ENCODE measurements at regions not wholly inside any gene's neighbourhood (a gene's known extent, or its start where the extent isn't known, plus 50 kb on each side); places are given as distances from the start of the nearest gene placed in this dataset.

- no peak for DNase-seq
Observed at GRCh38 chr14:71463807-71464206, 468.4 kb upstream of the RGS6 start.

DNA sequence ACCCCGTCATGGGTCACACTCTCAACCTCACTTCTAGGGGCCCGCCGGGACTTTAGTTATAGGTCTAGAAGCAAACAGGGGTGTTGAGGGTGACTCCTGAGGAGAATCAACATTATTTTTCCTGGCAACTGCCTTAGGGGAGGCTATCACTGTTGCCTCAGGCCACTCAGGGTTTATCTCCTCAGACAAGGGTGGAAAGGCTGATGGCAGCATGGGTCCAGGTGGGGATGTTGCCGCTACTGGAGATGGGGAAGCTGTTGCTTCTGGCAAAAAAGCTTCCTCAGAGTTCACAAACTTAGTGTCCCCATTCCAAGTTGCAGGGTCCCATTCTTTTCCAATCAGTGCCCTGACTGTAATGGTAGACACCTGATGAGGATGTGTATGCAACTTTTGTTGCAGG lies 467.4 kb upstream of the RGS6 start:
- DNase-seq, result no peak

- no peak for DNase-seq
Observed at GRCh38 chr14:71465316-71465715, 466.9 kb upstream of the RGS6 start.

- peak in 1 of 51 donors; percentile 18 for DNase-seq
Observed at GRCh38 chr14:71466251-71466650, 466.0 kb upstream of the RGS6 start.

DNA sequence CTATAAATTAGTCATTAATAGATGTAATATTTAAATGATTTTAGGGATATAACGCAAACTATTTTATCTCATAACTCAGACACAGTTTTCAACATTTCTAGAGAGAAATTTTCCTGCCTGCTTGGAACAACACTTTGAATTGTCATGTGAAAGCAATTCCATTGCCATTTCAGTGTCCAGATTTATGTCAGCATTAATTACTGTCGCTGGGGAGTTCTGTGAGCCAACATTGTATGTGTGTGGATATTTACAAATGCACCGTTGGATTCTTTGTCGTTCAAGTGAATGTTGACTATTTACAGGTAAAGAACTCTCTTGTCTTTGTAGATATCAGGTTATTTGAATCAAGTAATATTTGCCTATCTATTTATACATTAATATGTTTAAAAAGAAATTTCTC lies 465.3 kb upstream of the RGS6 start:
- peak in 2 of 51 donors; percentile 19 to 24 for DNase-seq

GRCh38 chr14:71467361-71467811 lies 464.8 kb upstream of the RGS6 start:
- no peak for DNase-seq

GRCh38 chr14:71468701-71469100 lies 463.5 kb upstream of the RGS6 start:
- peak in 1 of 51 donors; percentile 38 for DNase-seq

- no peak for DNase-seq
Observed at GRCh38 chr14:71469643-71470335, 462.4 kb upstream of the RGS6 start.

GRCh38 chr14:71471634-71472355 lies 460.4 kb upstream of the RGS6 start:
- no peak for DNase-seq

DNA sequence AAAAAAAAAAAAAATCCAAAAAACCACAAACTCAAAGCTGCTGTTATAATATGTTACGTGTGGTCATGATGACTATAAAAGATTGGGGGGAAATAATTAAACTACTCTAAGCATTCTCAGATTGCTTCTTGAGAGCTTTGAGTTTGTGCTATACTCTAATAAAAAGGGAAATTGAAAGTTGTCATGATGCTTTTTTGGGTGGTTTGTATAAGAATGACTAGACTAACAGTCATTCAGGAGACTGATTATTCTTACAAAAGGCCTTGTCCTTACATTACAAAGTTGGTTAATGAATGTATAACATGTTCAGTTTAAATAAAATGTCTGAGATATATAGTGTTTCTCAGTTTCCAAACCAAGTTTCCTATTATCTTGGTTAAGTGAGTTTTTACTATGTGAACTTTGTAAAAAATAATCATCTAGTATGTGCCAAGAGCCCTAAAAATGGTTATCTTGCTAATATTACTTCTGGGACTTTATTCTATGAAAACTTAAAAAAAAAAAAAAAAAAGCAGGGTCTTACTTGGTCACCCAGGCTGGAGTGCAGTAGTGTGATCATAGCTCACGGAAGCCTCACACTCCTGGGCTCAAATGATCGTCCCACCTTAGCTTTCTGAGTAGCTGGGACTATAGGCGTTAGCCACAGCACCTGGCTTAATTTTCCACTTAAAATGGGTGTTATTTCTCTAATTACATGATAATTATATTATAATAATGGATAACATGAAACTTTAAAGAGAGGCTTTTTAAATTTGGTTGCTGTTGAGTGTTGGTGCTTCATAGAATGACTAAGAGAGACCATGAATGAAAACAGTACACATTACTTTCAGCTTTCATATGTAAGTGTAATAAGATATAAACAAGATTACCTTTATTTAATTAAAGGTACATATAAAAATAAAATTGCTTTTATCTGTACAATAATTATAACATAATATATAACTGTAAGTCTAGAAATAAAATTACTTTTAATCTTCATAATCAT lies 459.6 kb upstream of the RGS6 start:
- no peak for DNase-seq

GRCh38 chr14:71473843-71474242 lies 458.4 kb upstream of the RGS6 start:
- no peak for DNase-seq

- no peak for DNase-seq
Observed at GRCh38 chr14:71474301-71475265, 457.6 kb upstream of the RGS6 start.

DNA sequence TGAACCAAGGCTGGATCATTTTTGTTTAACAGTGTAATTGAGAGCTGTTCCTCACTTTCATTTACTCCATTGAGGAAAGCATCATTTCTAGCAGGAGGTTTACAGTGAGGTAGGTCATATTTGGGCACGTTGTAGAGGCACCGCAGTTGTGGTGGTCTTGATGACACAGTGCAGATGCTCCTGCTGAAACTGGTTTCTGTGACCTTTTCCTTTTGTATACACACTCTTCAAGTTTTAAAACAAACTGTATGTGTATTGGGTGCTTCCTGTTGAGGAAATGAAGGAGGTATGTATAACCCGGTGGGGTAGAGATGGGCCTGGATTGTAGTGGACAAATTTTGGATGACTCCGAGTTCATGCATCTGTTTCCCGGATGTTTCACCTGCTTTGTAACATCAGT lies 456.3 kb upstream of the RGS6 start:
- DNase-seq, result no peak

DNA sequence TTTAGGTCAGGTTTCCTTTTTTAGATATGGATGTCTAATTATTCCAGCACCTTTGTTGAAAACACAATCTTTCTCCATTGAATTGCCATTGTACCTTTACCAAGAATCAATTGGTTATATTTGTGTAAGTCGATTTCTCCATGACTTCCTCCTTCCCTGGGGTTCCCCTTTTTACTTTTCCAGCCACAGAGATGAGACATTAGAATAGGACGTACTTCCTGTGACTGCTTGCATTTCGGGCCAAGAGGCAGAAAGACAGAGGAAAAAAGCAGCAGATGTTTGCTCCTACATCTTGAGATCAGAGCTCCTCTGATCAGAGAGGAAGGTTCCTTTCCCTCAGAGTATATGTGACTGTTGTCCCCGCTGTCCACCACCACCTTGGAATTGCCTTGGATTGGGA lies 453.7 kb upstream of the RGS6 start:
- DNase-seq, result peak in 1 of 51 donors; percentile 23

DNA sequence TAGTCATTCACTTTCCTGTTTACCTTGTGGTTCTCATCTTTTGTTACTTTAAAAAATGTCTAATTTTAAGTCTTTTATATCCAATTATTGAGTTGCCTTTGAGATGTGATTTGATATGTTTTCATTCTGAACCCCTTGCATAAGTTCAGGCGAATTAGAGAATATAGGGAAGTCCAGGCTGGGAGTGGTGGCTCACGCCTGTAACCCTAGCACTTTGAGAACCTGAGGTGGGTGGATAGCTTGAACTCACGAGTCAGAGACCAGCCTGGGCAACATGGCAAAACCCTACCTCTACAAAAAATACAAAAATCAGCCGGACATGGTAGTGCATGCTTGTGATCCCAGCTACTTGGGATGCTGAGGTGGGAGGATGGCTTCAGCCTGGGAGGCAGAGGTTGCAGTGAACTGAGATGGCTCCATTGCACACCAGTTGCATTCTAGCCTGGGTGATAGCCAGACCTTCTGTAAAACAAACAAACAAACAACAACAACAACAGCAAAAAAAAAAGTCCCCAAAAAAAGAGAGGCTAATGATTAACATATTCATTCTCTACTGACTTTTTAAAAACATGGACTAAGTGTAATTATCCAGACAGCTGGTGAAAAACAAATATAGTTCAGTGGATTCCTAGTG lies 451.1 kb upstream of the RGS6 start:
- DNase-seq, result no peak

DNA sequence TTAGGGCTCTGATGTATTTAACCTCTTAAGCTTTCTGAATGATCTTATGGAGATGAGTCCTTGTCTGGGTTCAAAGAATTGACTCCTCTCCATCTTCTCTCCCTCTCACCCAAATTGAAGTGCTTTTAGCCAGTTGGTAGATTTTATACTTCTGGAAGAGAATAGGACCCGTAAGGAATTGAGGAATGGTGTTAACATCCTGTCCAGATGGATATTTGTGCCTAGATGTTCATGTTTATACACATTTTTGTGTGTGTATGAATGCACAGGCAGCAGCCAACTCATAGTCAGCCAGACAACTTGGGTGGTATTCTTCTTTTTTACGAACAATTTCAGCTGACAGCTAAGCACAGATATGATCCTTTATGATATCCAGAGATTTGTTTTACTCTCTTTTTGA lies 449.6 kb upstream of the RGS6 start:
- DNase-seq, result no peak

- DNase-seq, result no peak
Observed at GRCh38 chr14:71483154-71483553, 449.1 kb upstream of the RGS6 start.

- DNase-seq, result no peak
Observed at GRCh38 chr14:71485833-71486232, 446.4 kb upstream of the RGS6 start.

GRCh38 chr14:71486279-71486678 lies 445.9 kb upstream of the RGS6 start:
- no peak for DNase-seq

DNA sequence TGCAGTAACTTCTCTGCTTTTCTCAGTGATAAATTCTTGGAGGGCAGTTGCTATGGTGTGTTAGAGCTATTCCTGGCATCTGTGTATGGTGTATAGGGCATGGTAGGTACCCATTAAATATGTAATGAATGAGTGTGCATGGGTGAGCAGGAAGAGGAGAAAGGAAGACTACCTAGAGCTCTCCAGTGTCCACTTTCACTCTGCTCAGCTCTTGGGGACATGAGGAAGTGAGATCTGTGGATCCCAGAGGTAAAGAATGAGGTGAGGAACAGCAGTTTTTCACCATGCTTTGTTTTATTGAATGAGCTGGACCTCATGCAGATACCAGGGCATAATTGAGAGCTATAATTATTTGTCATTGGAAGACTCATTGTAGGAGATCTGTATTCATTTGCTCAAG lies 444.8 kb upstream of the RGS6 start:
- no peak for DNase-seq
